Stimulated activated CD8-positive, alpha-beta memory T cell treated with anti-CD3 and anti-CD28 coated beads, Interleukin-7, amount 100 ng/mL, for 1 hour (primary cell): ENCODE measurements at regions not wholly inside any gene's neighbourhood (a gene's known extent, or its start where the extent isn't known, plus 50 kb on each side); places are given as distances from the start of the nearest gene placed in this dataset.
A peak's percentile ranks its signal among the peaks of the same experiment; 100 is the strongest.
"Not testable (repeated sequence)": the region's sequence is repeated elsewhere in the genome, so short reads cannot be mapped to it uniquely, and the experiment has no call there.

Experiments used
- DNase-seq, 2 donors: peaks; one replicate each; pipeline ENCODE4 v3.0.0-alpha.2; 2020; ENCODE audit warnings: low read depth in 2 of 2

DNA sequence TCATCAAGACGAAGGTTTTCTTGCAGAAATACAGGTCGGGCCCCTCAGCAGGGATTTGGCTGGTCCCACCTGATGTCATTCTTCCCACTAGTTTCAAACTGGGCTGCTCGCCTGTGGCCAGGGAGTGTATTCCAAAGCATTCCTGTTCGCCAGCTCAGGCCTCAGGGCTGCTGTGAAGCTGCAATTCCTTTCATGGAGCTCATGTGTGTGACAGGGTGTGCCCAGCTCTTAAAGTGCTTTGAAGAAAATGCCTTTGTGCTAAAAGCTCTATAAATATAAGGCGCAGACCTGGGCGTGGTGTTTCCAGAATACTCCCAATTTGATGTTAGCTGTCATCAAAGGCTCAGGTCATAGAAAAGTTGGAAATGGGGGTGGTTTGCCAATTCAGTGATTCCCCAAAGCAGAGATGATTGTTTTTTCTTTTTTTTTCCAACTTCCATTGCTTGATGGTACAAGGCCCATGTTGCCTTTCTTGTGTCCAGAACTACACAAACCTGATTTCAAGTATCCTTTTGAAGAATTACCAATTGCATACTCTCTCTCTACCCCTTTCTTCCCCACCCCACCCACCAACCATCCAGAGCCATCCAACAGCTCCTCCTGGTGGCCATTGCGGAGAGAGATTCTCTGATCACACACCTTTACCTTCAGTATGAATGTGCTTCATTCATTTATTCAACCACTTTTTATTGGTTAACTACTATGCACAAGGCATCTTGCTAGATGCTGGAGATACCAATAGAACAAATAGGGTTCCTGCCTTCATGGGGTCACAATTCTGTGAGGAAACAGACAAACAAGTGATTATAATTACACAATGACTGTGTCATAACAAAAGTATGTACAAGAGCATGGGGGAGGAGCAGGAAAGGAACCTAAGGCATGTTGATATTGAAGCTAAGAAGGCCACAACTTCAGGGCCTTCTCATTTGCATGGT, 297.3 kb upstream of the LYZL1 start:
- DNase-seq = peak in 1 of 2 donors; percentile 9

GRCh38 chr10:28993056-28993455, 295.8 kb upstream of the LYZL1 start:
- no peak for DNase-seq

- no peak for DNase-seq
Observed at GRCh38 chr10:28993861-28994260, 295.0 kb upstream of the LYZL1 start.

DNA sequence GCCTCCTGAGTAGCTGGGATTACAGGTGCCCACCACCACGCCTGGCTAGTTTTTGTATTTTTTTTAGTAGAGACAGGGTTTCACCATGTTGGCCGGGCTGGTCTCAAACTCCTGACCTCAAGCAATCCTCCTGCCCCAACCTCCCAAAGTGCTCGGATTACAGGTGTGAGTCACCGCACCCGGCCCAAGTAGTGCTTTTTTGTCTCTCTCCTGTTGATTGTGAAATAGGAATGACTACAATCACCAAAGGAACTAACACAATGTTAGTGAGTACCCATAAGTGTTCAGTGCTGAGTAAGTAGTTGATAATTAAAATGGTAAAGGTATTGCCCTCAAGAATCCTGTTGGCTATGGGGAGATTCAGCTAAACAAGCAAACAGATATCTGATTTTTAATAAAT, 294.1 kb upstream of the LYZL1 start:
- not testable (repeated sequence) for DNase-seq

DNA sequence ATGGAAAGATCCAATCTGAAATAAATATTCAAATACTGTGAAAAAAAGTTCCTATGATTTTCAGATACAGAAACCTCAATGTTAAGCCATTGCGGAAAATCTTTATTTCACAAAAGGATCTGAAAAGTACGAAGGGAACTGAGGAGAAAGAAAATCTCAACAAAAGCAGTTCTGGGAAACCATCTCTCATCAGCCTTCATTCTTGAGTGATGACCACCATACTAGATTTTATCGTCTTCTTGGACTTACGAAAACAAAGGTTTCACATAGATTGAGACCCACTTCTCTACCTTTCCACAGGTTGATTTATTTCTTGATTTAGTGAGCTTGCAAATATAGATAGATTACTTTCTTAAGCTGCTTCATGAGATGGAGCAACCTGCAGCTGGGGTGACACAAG, 293.4 kb upstream of the LYZL1 start:
- no peak for DNase-seq

GRCh38 chr10:28996345-28996744, 292.5 kb upstream of the LYZL1 start:
- DNase-seq = no peak

GRCh38 chr10:28996947-28997551, 291.8 kb upstream of the LYZL1 start:
- no peak for DNase-seq

DNA sequence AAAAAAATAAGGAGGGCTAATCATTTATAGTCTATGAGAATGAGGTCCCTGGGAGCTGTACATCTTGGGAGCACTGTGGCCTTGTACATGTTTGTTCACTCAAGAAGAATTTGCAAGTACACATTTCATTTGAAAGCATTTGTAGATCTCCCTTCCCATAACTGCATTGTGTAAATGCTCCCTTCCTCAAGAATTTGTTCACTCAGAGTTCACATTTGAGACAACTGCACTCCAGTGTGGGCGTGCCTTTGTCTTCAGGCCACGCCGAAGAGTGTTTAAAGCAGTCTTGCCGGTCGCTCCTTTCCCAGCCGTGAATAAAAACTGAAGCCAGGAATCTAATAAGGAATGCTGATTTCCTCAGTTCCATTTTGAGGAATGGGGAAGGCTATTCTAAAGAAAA, 291.1 kb upstream of the LYZL1 start:
- no peak for DNase-seq

DNA sequence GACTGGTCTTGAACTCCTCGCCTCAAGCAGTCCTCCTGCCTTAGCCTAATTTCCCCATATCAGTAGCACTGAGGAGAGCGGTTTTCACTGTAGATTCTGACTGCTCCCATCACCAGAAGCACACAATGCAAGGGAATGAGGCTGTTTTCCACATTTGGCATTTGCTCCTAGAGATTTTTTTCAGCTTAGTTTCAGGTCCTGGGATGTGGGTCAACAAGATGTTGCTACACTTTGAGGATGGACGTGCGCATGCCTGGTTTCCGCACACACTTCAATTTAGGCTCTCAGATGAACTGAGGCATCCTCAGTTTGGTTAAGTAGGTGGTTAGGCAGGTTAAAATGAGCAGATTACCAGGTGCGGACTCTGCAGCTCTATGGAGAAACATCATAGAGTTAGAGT, 287.1 kb upstream of the LYZL1 start:
- no peak for DNase-seq

DNA sequence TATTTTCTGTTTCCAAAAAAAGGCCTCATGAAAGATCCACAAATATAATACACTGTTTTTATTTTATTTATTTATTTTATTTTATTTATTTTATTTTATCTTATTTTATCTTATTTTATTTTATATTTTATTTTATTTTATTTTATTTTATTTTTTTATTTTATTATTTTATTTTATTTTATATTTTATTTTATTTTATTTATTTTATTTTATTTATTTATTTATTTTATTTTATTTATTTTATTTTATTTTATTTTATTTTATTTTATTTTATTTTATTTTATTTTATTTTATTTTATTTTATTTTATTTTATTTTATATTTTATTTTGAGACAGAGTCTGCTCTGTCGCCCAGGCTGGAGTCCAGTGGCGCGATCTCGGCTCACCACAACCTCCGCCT, 285.9 kb upstream of the LYZL1 start:
- DNase-seq = not testable (repeated sequence)

DNA sequence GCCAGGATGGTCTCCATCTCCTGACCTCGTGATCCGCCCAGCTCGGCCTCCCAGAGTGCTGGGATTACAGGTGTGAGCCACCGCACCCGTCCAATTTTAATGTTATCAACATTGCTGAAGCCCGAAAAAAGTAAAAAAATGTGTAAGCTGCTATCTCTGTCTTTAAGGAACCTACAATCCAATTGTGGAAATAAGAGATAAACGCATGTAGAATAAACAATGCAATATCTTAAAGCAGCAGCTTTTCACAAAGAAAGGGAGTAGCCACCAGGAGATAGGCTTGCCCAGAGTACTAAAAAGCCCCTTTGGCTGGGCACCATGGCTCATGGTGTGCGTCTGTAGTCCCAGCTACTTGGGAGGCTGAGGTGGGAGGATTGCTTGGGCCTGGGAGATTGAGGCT, 282.9 kb upstream of the LYZL1 start:
- DNase-seq = no peak

GRCh38 chr10:29007370-29007747, 281.5 kb upstream of the LYZL1 start:
- DNase-seq = no peak

GRCh38 chr10:29007748-29008610, 280.9 kb upstream of the LYZL1 start:
- no peak for DNase-seq

GRCh38 chr10:29009464-29009863, 279.4 kb upstream of the LYZL1 start:
- no peak for DNase-seq

GRCh38 chr10:29011516-29011915, 277.4 kb upstream of the LYZL1 start:
- DNase-seq = no peak

DNA sequence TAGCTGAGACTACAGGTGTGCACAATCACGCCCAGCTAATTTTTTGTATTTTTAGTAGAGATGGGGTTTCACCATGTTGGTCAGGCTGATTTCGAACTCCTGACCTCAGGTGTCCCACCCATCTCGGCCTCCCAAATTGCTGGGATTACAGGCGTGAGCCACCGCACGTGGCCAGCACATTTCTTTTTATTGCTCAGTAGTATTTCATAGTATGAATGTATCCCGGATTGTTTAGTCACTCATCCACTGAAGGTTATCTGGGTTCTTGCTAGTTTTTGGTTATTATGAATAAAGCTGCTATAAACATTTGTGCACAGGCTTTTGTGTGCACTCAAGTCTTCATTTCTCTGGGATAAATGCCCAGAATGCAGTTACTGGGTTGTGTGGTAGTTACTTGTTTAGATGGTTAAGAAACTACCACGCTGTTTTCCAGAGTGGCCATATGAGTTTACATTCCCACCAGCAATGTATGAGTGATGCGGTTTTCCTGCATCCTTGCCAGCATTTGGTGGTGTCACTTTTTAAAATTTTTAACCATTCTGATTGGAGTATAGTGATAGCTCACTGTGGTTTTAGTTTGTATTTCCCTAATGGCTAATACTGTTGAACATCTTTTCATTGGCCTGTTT, 275.8 kb upstream of the LYZL1 start:
- no peak for DNase-seq

DNA sequence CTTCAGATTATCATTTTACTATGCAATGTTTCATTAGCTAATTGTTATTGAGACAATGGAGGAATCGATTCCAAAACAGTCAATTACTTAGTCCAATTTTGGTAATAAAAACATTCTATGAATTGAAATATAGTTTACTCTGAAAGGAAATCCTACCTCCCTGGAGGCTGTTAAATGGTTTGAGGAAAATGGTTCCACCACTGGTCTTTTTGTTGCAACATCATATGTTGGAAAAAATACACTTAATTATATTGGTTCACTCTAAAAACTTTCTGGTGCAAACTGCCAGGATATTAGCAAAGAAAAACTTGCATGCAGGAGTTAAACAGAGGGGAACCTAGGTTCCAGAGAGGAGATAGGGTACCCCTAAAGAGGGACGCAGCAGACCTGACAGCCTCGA, 267.3 kb upstream of the LYZL1 start:
- DNase-seq = no peak

DNA sequence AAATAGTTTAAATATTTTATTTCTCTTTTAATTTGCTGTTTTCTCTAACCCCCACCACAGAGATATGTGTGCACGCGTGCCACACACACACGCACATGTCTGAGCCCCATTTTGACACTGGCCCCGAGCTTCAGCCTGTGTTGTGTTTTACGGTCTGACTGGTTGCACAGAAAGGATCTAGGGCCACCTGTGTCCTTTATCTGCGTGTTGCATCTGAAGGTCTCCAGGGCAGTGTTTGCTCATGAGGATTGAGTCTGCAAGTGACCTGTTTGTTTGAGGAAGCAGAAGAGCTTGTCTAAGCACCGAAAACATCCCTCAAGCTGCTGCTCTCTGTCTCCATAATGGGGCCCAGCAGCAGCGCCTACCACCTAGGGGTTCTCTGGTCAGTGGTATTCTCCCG, 266.4 kb upstream of the LYZL1 start:
- DNase-seq = no peak

- no peak for DNase-seq
Observed at GRCh38 chr10:29023678-29024077, 265.2 kb upstream of the LYZL1 start.

DNA sequence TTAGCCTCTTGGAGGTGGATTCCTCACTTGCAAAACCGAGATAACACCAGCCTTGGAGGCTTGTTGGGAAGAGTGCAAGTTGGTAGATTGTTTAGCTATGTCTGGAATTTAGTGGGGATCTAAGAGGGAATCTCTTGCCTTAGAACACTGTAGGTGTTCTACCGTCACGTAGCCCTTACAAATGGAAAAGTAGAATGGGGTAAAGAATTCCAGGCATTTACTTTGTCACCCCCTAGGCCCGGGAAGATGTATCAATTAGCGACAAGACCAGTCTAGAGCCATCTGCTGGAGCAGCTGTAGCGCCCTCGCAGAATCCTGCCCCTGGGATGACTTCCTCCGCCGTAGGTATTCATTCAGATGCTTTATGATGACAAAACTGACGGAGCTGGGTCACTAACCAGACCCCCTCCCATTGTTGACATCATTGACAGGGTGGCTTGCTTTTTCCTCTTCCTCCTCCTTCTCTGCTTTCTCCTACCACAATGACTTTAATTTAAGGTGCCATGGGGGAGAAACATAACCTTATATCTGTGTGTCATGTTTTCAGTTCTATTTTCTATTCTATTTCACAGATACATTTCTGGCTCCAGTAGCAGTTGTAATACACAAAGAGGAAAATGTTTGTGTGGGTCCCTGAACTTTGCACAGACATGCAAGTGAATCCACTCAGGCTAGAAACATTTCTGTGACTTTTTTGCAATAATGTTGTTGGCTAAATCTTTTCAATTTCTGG, 262.6 kb upstream of the LYZL1 start:
- no peak for DNase-seq
